GM12878 (cell line): ENCODE measurements at regions not wholly inside any gene's neighbourhood (a gene's known extent, or its start where the extent isn't known, plus 50 kb on each side); places are given as distances from the start of the nearest gene placed in this dataset.

ENCODE experiments used
- ATAC-seq: fragments of 200-7000 bp; cut with Tn5 transposase; 3 replicates; pipeline ENCODE4 v1.9.1; 2020; ENCODE audit warnings: mild to moderate bottlenecking, moderate library complexity
- BruUV-seq: library from RNA; stranded (reverse); fragments of 400-500 nt; replicated peaks from 2 replicates; lab custom pipeline; 2021; lab: Mats Ljungman, UMichigan
- CTCF ChIA-PET: fragments of 300-600 bp; sonication (Branson Sonifier 250); formaldehyde crosslinking; extraction: SDS; loops from one replicate; lab custom pipeline; 2021; ENCODE audit warnings: inconsistent platforms; lab: Yijun Ruan, JAX
- POLR2A ChIA-PET: fragments of 350-600 bp; formaldehyde crosslinking; extraction: SDS; loops from one replicate; lab custom pipeline; 2021; ENCODE audit warnings: inconsistent platforms; lab: Charles Lee
- RAD21 ChIA-PET: fragments of 300-600 bp; sonication (Branson Sonifier 250); formaldehyde crosslinking; loops from one replicate; lab custom pipeline; 2023; ENCODE audit warnings: antibody characterized with exemption; ENCODE audit not compliant: unreplicated experiment; lab: Charles Lee
- SMC1A ChIA-PET: fragments of 300-600 bp; sonication (Branson Sonifier 250); formaldehyde crosslinking; loops from one replicate; lab custom pipeline; 2023; ENCODE audit not compliant: unreplicated experiment, uncharacterized antibody; lab: Charles Lee
- DNase-seq: peaks from one replicate; pipeline ENCODE4 v3.0.0-alpha.2; 2011; ENCODE audit warnings: low read depth, low spot score
- FAIRE-seq: peaks from 3 replicates; lab custom pipeline; 2011; peaks lifted over from hg19 to GRCh38; lab: Jason Lieb, UNC
- H2AFZ ChIP-seq: 2 replicates; pipeline ENCODE4 v1.6.0; 2011; ENCODE audit warnings: low read depth, low read length, control low read depth; ENCODE audit not compliant: control insufficient read depth
- H3K27ac ChIP-seq: 2 replicates; pipeline ENCODE4 v1.5.1; 2011; ENCODE audit warnings: control low read depth; ENCODE audit not compliant: control insufficient read depth, insufficient read depth
- H3K27me3 ChIP-seq, 2 experiments: replicated peaks in 1 of 2; 2 replicates each; pipeline versions ENCODE4 v1.6.0 to v1.6.1; 2011; ENCODE audit warnings: low read length in 1 of 2; ENCODE audit not compliant: control insufficient read depth in 2 of 2, insufficient read depth in 2 of 2
- H3K36me3 ChIP-seq, 2 experiments: 2 replicates each; pipeline ENCODE4 v1.5.1; 2011; ENCODE audit warnings: low read length in 1 of 2; ENCODE audit not compliant: control insufficient read depth in 2 of 2, insufficient read depth in 2 of 2
- H3K4me1 ChIP-seq: 2 replicates; pipeline ENCODE4 v1.6.1; 2011; ENCODE audit warnings: mild to moderate bottlenecking, low read length, moderate library complexity, mixed read lengths; ENCODE audit not compliant: control insufficient read depth, insufficient read depth
- H3K4me2 ChIP-seq: 2 replicates; pipeline ENCODE4 v1.6.0; 2011; ENCODE audit warnings: control low read depth; ENCODE audit not compliant: control insufficient read depth, insufficient read depth
- H3K4me3 ChIP-seq: fragments of 200-600 bp; sonication (generic); 2 replicates; pipeline ENCODE4 v1.5.1; 2016
- H3K79me2 ChIP-seq: 2 replicates; pipeline ENCODE4 v1.6.0; 2011; ENCODE audit warnings: low read length; ENCODE audit not compliant: control insufficient read depth, insufficient read depth
- H3K9ac ChIP-seq: 2 replicates; pipeline ENCODE4 v1.8.0; 2011; ENCODE audit warnings: low read length, control low read depth, mixed read lengths; ENCODE audit not compliant: control insufficient read depth, insufficient read depth
- H3K9me3 ChIP-seq: replicated peaks from 3 replicates; pipeline ENCODE4 v1.5.1; 2011; ENCODE audit warnings: mild to moderate bottlenecking, low read length; ENCODE audit not compliant: control insufficient read depth, insufficient read depth
- H4K20me1 ChIP-seq: 2 replicates; pipeline ENCODE4 v1.6.0; 2011; ENCODE audit not compliant: control insufficient read depth, insufficient read depth
- ATF7 ChIP-seq: fragments of 450-650 bp; IDR thresholded peaks from 2 replicates; pipeline ENCODE4 v1.6.1; 2016; ENCODE audit warnings: low read depth, mild to moderate bottlenecking
- CHD1 ChIP-seq: IDR thresholded peaks from 2 replicates; pipeline ENCODE4 v1.6.1; 2012; ENCODE audit warnings: low read depth, low read length, improper control_type of control experiment
- HCFC1 ChIP-seq: fragments of 150-350 bp; IDR thresholded peaks from 2 replicates; pipeline ENCODE4 v1.6.1; 2014; ENCODE audit warnings: low read length
- KLF5 ChIP-seq: fragments of 450-650 bp; IDR thresholded peaks from 2 replicates; pipeline ENCODE4 v1.6.1; 2014; ENCODE audit warnings: mild to moderate bottlenecking; ENCODE audit not compliant: partially characterized antibody
- LARP7 ChIP-seq: fragments of 450-650 bp; IDR thresholded peaks from 2 replicates; pipeline ENCODE4 v1.6.1; 2017; ENCODE audit warnings: mild to moderate bottlenecking
- MYC ChIP-seq: IDR thresholded peaks from 2 replicates; pipeline ENCODE4 v1.6.1; 2011; ENCODE audit warnings: mild to moderate bottlenecking, low read length, moderate library complexity, inconsistent platforms; ENCODE audit not compliant: insufficient read depth, insufficient replicate concordance, insufficient read length, severe bottlenecking
- NBN ChIP-seq: fragments of 450-650 bp; IDR thresholded peaks from 2 replicates; pipeline ENCODE4 v1.6.1; 2016
- NFYB ChIP-seq: IDR thresholded peaks from 2 replicates; pipeline ENCODE4 v1.6.1; 2011; ENCODE audit warnings: low read depth, mild to moderate bottlenecking, low read length, improper control_type of control experiment, moderate library complexity; ENCODE audit not compliant: insufficient read depth
- PAX8 ChIP-seq: fragments of 450-650 bp; IDR thresholded peaks from 2 replicates; pipeline ENCODE4 v1.6.1; 2017; ENCODE audit warnings: mild to moderate bottlenecking, moderate library complexity
- POLR2A ChIP-seq: IDR thresholded peaks from 2 replicates; pipeline ENCODE4 v1.6.1; 2011; ENCODE audit warnings: low read depth, mild to moderate bottlenecking, low read length
- ZBTB11 ChIP-seq: fragments of 450-650 bp; formaldehyde crosslinking; IDR thresholded peaks from 2 replicates; pipeline ENCODE4 v1.5.0; 2022; ENCODE audit warnings: mild to moderate bottlenecking, missing genetic modification characterization
- ZNF24 ChIP-seq: fragments of 450-650 bp; IDR thresholded peaks from 2 replicates; pipeline ENCODE4 v1.6.1; 2017; ENCODE audit warnings: antibody characterized with exemption, mild to moderate bottlenecking
- WGBS: methylation state at CpG from one replicate; pipeline ENCODE4 v1.1.6; 2016; ENCODE audit warnings: low lambda C conversion rate; ENCODE audit not compliant: insufficient replicate concordance, insufficient coverage; ENCODE audit errors: missing lambda C conversion rate; 5-methylcytosine and 5-hydroxymethylcytosine counted together
- in situ Hi-C: fragments of 300-500 bp; cut with MboI; formaldehyde crosslinking; loops from 9 replicates; pipeline ENCODE4 v1.14.3; 2018; ENCODE audit warnings: mixed read lengths
- intact Hi-C: fragments of 100-400 bp; cut with micrococcal nuclease; formaldehyde crosslinking; loops from one replicate; pipeline ENCODE4 v1.14.2; 2022; ENCODE audit not compliant: unreplicated experiment
- TF ChIP-seq, protein P1 (sequence below): IDR thresholded peaks from 2 replicates; pipeline ENCODE4 v1.6.1; 2012; ENCODE audit warnings: low read depth, low read length, improper control_type of control experiment
- TF ChIP-seq, protein P2 (sequence below): fragments of 450-650 bp; formaldehyde crosslinking; IDR thresholded peaks from 2 replicates; pipeline ENCODE4 v1.4.0; 2022; ENCODE audit warnings: mild to moderate bottlenecking, moderate library complexity
- TF ChIP-seq, protein P3 (sequence below): IDR thresholded peaks from 2 replicates; pipeline ENCODE4 v1.6.1; 2011; ENCODE audit warnings: low read depth, mild to moderate bottlenecking, low read length, moderate library complexity, borderline replicate concordance; ENCODE audit errors: extremely low read depth

GRCh38 chr2:105518897-105519296 lies 120.0 kb upstream of the FHL2 start (continued):
- TF ChIP-seq, protein P1, sequence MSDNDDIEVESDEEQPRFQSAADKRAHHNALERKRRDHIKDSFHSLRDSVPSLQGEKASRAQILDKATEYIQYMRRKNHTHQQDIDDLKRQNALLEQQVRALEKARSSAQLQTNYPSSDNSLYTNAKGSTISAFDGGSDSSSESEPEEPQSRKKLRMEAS = no peak
- no peak for TF ChIP-seq POLR2A
- TF ChIP-seq NBN = no peak
- TF ChIP-seq ZBTB11 (CRISPR knock-in tag) = no peak

DNA sequence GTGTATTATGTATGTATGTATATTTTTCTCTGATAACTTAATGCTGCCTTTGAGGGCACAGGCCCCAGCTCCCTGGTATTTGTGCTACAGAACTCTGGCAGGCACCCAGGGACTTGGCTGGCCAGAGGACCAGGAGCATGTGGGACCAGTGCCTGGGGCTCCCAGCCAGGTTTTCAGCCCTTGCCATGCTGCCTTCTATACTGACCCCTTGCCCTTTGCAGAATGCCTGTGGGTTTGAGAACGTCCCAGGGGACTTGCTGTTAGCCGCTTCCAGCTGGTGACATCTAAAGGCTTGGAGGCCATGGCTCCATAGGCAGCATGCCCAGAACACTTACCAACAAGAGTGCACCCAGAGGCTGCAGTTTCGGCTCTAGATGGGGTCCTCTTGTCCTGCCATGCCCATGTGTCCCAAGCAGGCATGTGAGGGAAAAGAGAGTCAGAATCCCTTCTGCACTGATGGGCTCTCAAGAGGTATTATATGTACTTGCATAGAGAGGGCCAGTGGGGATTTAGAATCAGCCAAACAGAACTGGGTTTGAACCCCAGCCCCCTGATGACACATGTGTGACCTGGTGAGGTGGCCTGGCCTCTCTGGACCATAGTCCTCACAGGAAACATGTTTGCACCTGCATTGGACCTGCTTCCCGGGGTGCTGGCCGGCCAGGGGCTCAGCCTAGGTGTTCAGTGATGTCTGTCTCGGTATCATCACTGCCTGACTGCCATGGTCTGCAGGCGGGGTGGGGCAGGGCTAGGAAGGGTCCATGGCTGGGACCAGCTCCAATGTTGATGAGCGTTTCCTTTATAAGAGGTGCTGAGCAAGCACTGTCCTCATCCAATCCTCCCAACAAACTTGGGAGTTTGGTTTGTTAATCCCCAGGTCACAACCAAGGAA lies 119.2 kb upstream of the FHL2 start:
- no peak for ATAC-seq
- H3K4me2 ChIP-seq = no peak overlapping the region
- no TSS peak for BruUV-seq
- H3K36me3 ChIP-seq = no peaks in the 10 kb centered on the region
- H3K27ac ChIP-seq = no peak overlapping the region
- H3K27me3 ChIP-seq = no peaks in the 10 kb centered on the region
- 23% methylated on average over 8 of the region's 8 CpGs for WGBS
- no peak overlapping the region for H2AFZ ChIP-seq
- H3K4me1 ChIP-seq = no peaks in the 10 kb centered on the region
- POLR2A ChIA-PET = no interaction called here
- CTCF ChIA-PET = interaction anchor here (1.2 to 7.0 kb wide), 3 partner anchors 148 to 170 kb away, joined by 3 to 95 read pairs (median 5); no protein-coding TSS in a partner anchor
- SMC1A ChIA-PET = interaction anchor here (1.3 to 2.9 kb wide), 3 partner anchors 149 to 173 kb away, joined by 4 to 17 read pairs (median 5); no protein-coding TSS in a partner anchor
- no peak for FAIRE-seq
- H3K9ac ChIP-seq = no peak overlapping the region
- no peak for DNase-seq
- RAD21 ChIA-PET = interaction anchor here (1.0 kb wide), 2 partner anchors 148 to 151 kb away, joined by 3 read pairs; no protein-coding TSS in a partner anchor
- no peaks in the 10 kb centered on the region for H3K9me3 ChIP-seq
- H4K20me1 ChIP-seq = no peaks in the 10 kb centered on the region
- H3K4me3 ChIP-seq = no peak overlapping the region
- intact Hi-C loops = no loop called here
- in situ Hi-C loops = no loop called here
- no peaks in the 10 kb centered on the region for H3K79me2 ChIP-seq
- TF ChIP-seq ZNF24 = no peak
- TF ChIP-seq LARP7 = no peak
- TF ChIP-seq MYC = no peak
- no peak for TF ChIP-seq CHD1
- TF ChIP-seq KLF5 = no peak
- TF ChIP-seq, protein P2, sequence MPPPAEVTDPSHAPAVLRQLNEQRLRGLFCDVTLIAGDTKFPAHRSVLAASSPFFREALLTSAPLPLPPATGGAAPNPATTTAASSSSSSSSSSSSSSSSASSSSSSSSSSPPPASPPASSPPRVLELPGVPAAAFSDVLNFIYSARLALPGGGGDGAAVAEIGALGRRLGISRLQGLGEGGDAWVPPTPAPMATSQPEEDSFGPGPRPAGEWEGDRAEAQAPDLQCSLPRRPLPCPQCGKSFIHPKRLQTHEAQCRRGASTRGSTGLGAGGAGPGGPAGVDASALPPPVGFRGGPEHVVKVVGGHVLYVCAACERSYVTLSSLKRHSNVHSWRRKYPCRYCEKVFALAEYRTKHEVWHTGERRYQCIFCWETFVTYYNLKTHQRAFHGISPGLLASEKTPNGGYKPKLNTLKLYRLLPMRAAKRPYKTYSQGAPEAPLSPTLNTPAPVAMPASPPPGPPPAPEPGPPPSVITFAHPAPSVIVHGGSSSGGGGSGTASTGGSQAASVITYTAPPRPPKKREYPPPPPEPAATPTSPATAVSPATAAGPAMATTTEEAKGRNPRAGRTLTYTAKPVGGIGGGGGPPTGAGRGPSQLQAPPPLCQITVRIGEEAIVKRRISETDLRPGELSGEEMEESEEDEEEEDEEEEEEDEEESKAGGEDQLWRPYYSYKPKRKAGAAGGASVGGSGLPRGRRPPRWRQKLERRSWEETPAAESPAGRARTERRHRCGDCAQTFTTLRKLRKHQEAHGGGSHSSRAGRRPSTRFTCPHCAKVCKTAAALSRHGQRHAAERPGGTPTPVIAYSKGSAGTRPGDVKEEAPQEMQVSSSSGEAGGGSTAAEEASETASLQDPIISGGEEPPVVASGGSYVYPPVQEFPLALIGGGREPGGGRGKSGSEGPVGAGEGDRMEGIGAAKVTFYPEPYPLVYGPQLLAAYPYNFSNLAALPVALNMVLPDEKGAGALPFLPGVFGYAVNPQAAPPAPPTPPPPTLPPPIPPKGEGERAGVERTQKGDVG (CRISPR knock-in tag) = no peak
- TF ChIP-seq, protein P3, sequence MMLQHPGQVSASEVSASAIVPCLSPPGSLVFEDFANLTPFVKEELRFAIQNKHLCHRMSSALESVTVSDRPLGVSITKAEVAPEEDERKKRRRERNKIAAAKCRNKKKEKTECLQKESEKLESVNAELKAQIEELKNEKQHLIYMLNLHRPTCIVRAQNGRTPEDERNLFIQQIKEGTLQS = no peak
- no peak for TF ChIP-seq HCFC1
- TF ChIP-seq ATF7 = no peak
- TF ChIP-seq NFYB = no peak
- no peak for TF ChIP-seq PAX8
